Keratinocyte (primary cell): ENCODE measurements at regions not wholly inside any gene's neighbourhood (a gene's known extent, or its start where the extent isn't known, plus 50 kb on each side); places are given as distances from the start of the nearest gene placed in this dataset.

Source experiments
- DNase-seq: peaks from one replicate; pipeline ENCODE4 v3.0.0-alpha.2; 2011; ENCODE audit warnings: low read depth, missing footprints, low spot score
- FAIRE-seq: peaks from 2 replicates; lab custom pipeline; 2011; peaks lifted over from hg19 to GRCh38; lab: Jason Lieb, UNC
- H2AFZ ChIP-seq: 2 replicates; pipeline ENCODE4 v1.6.0; 2012; ENCODE audit warnings: low read length, control low read depth, inconsistent platforms; ENCODE audit not compliant: control insufficient read depth
- H3K27ac ChIP-seq: 2 replicates; pipeline ENCODE4 v1.5.1; 2011; ENCODE audit warnings: low read length; ENCODE audit not compliant: control insufficient read depth, insufficient read depth
- H3K27me3 ChIP-seq: 3 replicates; pipeline ENCODE4 v1.6.0; 2011; ENCODE audit warnings: low read length; ENCODE audit not compliant: control insufficient read depth, insufficient read depth; ENCODE audit errors: extremely low read depth
- H3K36me3 ChIP-seq, 2 experiments: 2 replicates in 1 of 2; 3 replicates in 1 of 2; pipeline ENCODE4 v1.5.1; 2011; ENCODE audit warnings: low read length in 2 of 2, mild to moderate bottlenecking in 1 of 2; ENCODE audit not compliant: control insufficient read depth in 2 of 2, insufficient read depth in 2 of 2; ENCODE audit errors: extremely low read depth in 1 of 2
- H3K4me1 ChIP-seq: 3 replicates; pipeline ENCODE4 v1.5.1; 2011; ENCODE audit warnings: low read length; ENCODE audit not compliant: control insufficient read depth, insufficient read depth; ENCODE audit errors: extremely low read depth
- H3K4me2 ChIP-seq: 3 replicates; pipeline ENCODE4 v1.6.0; 2011; ENCODE audit warnings: low read depth, low read length; ENCODE audit not compliant: control insufficient read depth, insufficient read depth; ENCODE audit errors: extremely low read depth
- H3K4me3 ChIP-seq, 3 experiments: fragments of 200-600 bp in 1 of 3; sonication (generic) in 1 of 3; 2 replicates in 2 of 3; 3 replicates in 1 of 3; pipeline ENCODE4 v1.5.1; 2011 to 2016; ENCODE audit warnings: low read length in 3 of 3, mild to moderate bottlenecking in 3 of 3, control low read depth in 2 of 3, inconsistent platforms in 1 of 3, low read depth in 1 of 3, mixed read lengths in 1 of 3, mixed run types in 1 of 3, moderate library complexity in 1 of 3; ENCODE audit not compliant: control insufficient read depth in 2 of 3, insufficient read depth in 2 of 3; ENCODE audit errors: extremely low read depth in 1 of 3
- H3K79me2 ChIP-seq: 2 replicates; pipeline ENCODE4 v1.6.0; 2012; ENCODE audit warnings: low read length; ENCODE audit not compliant: control insufficient read depth, insufficient read depth
- H3K9ac ChIP-seq: 3 replicates; pipeline ENCODE4 v1.6.0; 2011; ENCODE audit warnings: low read length; ENCODE audit not compliant: control insufficient read depth, insufficient read depth; ENCODE audit errors: extremely low read depth
- H3K9me1 ChIP-seq: 3 replicates; pipeline ENCODE4 v1.6.0; 2011; ENCODE audit warnings: low read length; ENCODE audit not compliant: control insufficient read depth, insufficient read depth; ENCODE audit errors: extremely low read depth
- H3K9me3 ChIP-seq: 2 replicates; pipeline ENCODE4 v1.5.1; 2012; ENCODE audit warnings: low read depth, low read length; ENCODE audit not compliant: control insufficient read depth
- H4K20me1 ChIP-seq: 3 replicates; pipeline ENCODE4 v1.6.0; 2011; ENCODE audit warnings: low read length; ENCODE audit not compliant: control insufficient read depth, insufficient read depth; ENCODE audit errors: extremely low read depth
- CTCF ChIP-seq, 3 experiments: IDR thresholded peaks in 1 of 3; conservative IDR thresholded peaks in 1 of 3; optimal IDR thresholded peaks in 1 of 3; 2 replicates in 2 of 3; 3 replicates in 1 of 3; pipeline versions ENCODE3 to v1.5.1; 2011; ENCODE audit warnings: low read length in 3 of 3, mild to moderate bottlenecking in 3 of 3, moderate library complexity in 2 of 3, control low read depth in 1 of 3, inconsistent platforms in 1 of 3; ENCODE audit not compliant: insufficient read depth in 2 of 3; ENCODE audit errors: extremely low read depth in 1 of 3
- EZH2 ChIP-seq: IDR thresholded peaks from one replicate; pipeline ENCODE4 v1.6.1; 2012; ENCODE audit warnings: inconsistent platforms, mild to moderate bottlenecking, low read length, moderate library complexity
- dilution Hi-C: fragments of 300-500 bp; cut with MboI; formaldehyde crosslinking; loops from one replicate; pipeline ENCODE4 v1.7.0; 2020; ENCODE audit warnings: low sequenced_read_pairs; ENCODE audit not compliant: extremely low pct_ligation_motif_present

GRCh38 chr2:133947057-133947456, 306.8 kb upstream of the MGAT5 start:
- Histone ChIP-seq H3K79me2 (no peaks in the 10 kb centered on the region), H3K27me3 (peaks cover 5% of the 10 kb centered on the region), H3K9ac (no peak overlapping the region), H4K20me1 (no peaks in the 10 kb centered on the region), H3K27ac (no peak overlapping the region), H3K4me1 (no peaks in the 10 kb centered on the region), H3K9me3 (no peaks in the 10 kb centered on the region), H3K4me3 (no peak overlapping the region), H3K4me2 (no peak overlapping the region), H2AFZ (no peak overlapping the region), H3K9me1 (no peaks in the 10 kb centered on the region), H3K36me3 (no peaks in the 10 kb centered on the region)
- DNase-seq (no peak), FAIRE-seq (no peak)
- dilution Hi-C loops, result no loop called here
- no peak for TF ChIP-seq EZH2
- TF ChIP-seq CTCF (optimal IDR thresholded peaks at IDR 0.05 in 1 of 3, IDR thresholded peaks at IDR 0.05 in 1 of 3, conservative IDR thresholded peaks at IDR 0.05 in 1 of 3; ENCODE audit: extremely low read depth in 1 of 3, insufficient read depth in 2 of 3, low read length in 3 of 3), result no peak

- no peak overlapping the region for H3K9ac ChIP-seq
- H3K9me3 ChIP-seq, result no peaks in the 10 kb centered on the region
- H3K36me3 ChIP-seq, result no peaks in the 10 kb centered on the region
- FAIRE-seq (no peak), DNase-seq (no peak)
- H3K27ac ChIP-seq, result no peak overlapping the region
- no peak overlapping the region for H2AFZ ChIP-seq
- TF ChIP-seq CTCF (optimal IDR thresholded peaks at IDR 0.05 in 1 of 3, IDR thresholded peaks at IDR 0.05 in 1 of 3, conservative IDR thresholded peaks at IDR 0.05 in 1 of 3; ENCODE audit: extremely low read depth in 1 of 3, insufficient read depth in 2 of 3, low read length in 3 of 3) (no peak), EZH2 (no peak)
- H3K79me2 ChIP-seq, result no peaks in the 10 kb centered on the region
- no peaks in the 10 kb centered on the region for H3K4me1 ChIP-seq
- no peaks in the 10 kb centered on the region for H4K20me1 ChIP-seq
- no peaks in the 10 kb centered on the region for H3K9me1 ChIP-seq
- H3K4me3 ChIP-seq, result no peak overlapping the region
- H3K27me3 ChIP-seq, result peaks cover 10% of the 10 kb centered on the region
- dilution Hi-C loops, result no loop called here
- H3K4me2 ChIP-seq, result no peak overlapping the region
Observed at GRCh38 chr2:133948610-133949290, 305.1 kb upstream of the MGAT5 start.
